GM21367 (cell line): ENCODE measurements at regions not wholly inside any gene's neighbourhood (a gene's known extent, or its start where the extent isn't known, plus 50 kb on each side); places are given as distances from the start of the nearest gene placed in this dataset.

Source experiments
- ATAC-seq: cut with Tn5 transposase; IDR thresholded peaks from one replicate; pipeline ENCODE4 v1.9.1; 2021; ENCODE audit not compliant: unreplicated experiment

- ATAC-seq, result no peak
Measured at GRCh38 chr4:163863082-163863481, 368.6 kb downstream of the TMA16 start.

- no peak for ATAC-seq
Measured at GRCh38 chr4:163865010-163865409, 370.5 kb downstream of the TMA16 start.

- ATAC-seq, result peak; percentile 55
Measured at GRCh38 chr4:163866728-163867315, 372.3 kb downstream of the TMA16 start.

GRCh38 chr4:163868445-163868844 lies 374.0 kb downstream of the TMA16 start:
- no peak for ATAC-seq

- ATAC-seq, result no peak
Measured at GRCh38 chr4:163871078-163871477, 376.6 kb downstream of the TMA16 start.

GRCh38 chr4:163875327-163875726 lies 380.8 kb downstream of the TMA16 start:
- no peak for ATAC-seq

GRCh38 chr4:163878336-163879121 lies 384.0 kb downstream of the TMA16 start:
- ATAC-seq, result no peak

- ATAC-seq, result no peak
Measured at GRCh38 chr4:163892417-163892816, 397.9 kb downstream of the TMA16 start.

GRCh38 chr4:163895378-163896005 lies 401.0 kb downstream of the TMA16 start:
- no peak for ATAC-seq

GRCh38 chr4:163901319-163901718 lies 406.8 kb downstream of the TMA16 start:
- no peak for ATAC-seq

- ATAC-seq, result no peak
Measured at GRCh38 chr4:163902417-163902816, 407.9 kb downstream of the TMA16 start.

- ATAC-seq, result no peak
Measured at GRCh38 chr4:163911891-163912290, 417.4 kb downstream of the TMA16 start.

GRCh38 chr4:163913571-163913970 lies 419.1 kb downstream of the TMA16 start:
- ATAC-seq, result no peak

GRCh38 chr4:163915896-163916295 lies 421.4 kb downstream of the TMA16 start:
- ATAC-seq, result no peak

GRCh38 chr4:163920426-163920825 lies 425.9 kb downstream of the TMA16 start:
- ATAC-seq, result no peak

GRCh38 chr4:163922302-163922701 lies 427.8 kb downstream of the TMA16 start:
- no peak for ATAC-seq

GRCh38 chr4:163923092-163923491 lies 428.6 kb downstream of the TMA16 start:
- ATAC-seq, result no peak

- ATAC-seq, result no peak
Measured at GRCh38 chr4:163930086-163930485, 435.6 kb downstream of the TMA16 start.

- ATAC-seq, result no peak
Measured at GRCh38 chr4:163932504-163932903, 438.0 kb downstream of the TMA16 start.

- ATAC-seq, result no peak
Measured at GRCh38 chr4:163939597-163939996, 445.1 kb downstream of the TMA16 start.

GRCh38 chr4:163941221-163941905 lies 446.9 kb downstream of the TMA16 start:
- no peak for ATAC-seq
